ENCODE measurements at regions not wholly inside any gene's neighbourhood (a gene's known extent, or its start where the extent isn't known, plus 50 kb on each side); places are given as distances from the start of the nearest gene placed in this dataset.

- Histone ChIP-seq H3K4me3 (replicated peaks in 1 of 3; ENCODE audit: insufficient read depth in 1 of 3, low read depth in 2 of 3, low read length in 3 of 3) (no peak overlapping the region), H3K4me2 (ENCODE audit: low read depth, low read length) (no peak overlapping the region), H3K36me3 (replicated peaks in 1 of 2; ENCODE audit: control insufficient read depth in 1 of 2, insufficient read depth in 2 of 2, low read length in 2 of 2) (no peaks in the 10 kb centered on the region), H3K79me2 (ENCODE audit: insufficient read depth, low read length) (no peaks in the 10 kb centered on the region), H4K20me1 (ENCODE audit: insufficient read depth, low read length) (no peaks in the 10 kb centered on the region), H3K27me3 (ENCODE audit: control insufficient read depth in 1 of 2, insufficient read depth in 2 of 2, low read length in 2 of 2) (no peaks in the 10 kb centered on the region), H3K9me3 (ENCODE audit: low read length) (no peaks in the 10 kb centered on the region), H3K27ac (ENCODE audit: extremely low read length, insufficient read depth, low read length) (no peak overlapping the region), H3K9ac (ENCODE audit: insufficient read depth, low read depth, low read length) (no peak overlapping the region), H3K4me1 (ENCODE audit: insufficient read depth, low read length) (no peaks in the 10 kb centered on the region), H2AFZ (ENCODE audit: low read length) (no peak overlapping the region)
- POLR2A ChIA-PET = no interaction called here
- FAIRE-seq (no peak), DNase-seq (ENCODE audit: low spot score) (no peak), ATAC-seq (no peak)
- 18% methylated on average over 5 of the region's 5 CpGs for WGBS (ENCODE audit: low lambda C conversion rate)
- TF ChIP-seq GLMP (CRISPR knock-in tag; IDR thresholded peaks at IDR 0.05; ENCODE audit: borderline replicate concordance) (0 out of 2 replicates have a peak, but pooled peaks have one; percentile 46), RNF219 (CRISPR knock-in tag; IDR thresholded peaks at IDR 0.05) (no peak)
- CTCF ChIA-PET (ENCODE audit: low intra/inter-chr PET ratio, low total read pairs) = no interaction called here
- no TSS peak for BruUV-seq (replicated peaks)
- intact Hi-C loops (cut with micrococcal nuclease; ENCODE audit: unreplicated experiment) = no loop called here
- in situ Hi-C loops (cut with HindIII; ENCODE audit: extremely low pct_ligation_motif_present, low pct_unique_long_range_greater_than_20kb) = no loop called here
These were observed 265.7 kb upstream of the CLEC14A start for GRCh38 chr14:38521591-38521990.

DNA sequence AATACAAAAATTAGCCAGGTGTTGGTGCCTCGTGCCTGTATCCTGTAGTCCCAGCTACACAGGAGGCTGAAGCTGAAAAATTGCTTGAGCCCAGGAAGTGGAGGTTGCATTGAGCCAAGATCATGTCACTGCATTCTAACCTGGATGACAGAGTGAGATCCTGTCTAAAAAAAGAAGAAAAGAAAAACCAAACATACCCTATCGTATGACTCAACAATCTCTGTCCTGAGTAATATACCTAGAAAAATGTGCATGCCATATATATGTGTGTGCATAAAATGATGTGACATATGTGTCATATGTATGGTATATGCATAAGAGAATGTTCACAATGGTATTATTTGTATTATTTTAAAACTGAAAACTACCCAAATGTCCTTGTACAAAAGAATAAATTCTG lies 261.5 kb upstream of the CLEC14A start:
- no peaks in the 10 kb centered on the region for H3K27me3 ChIP-seq (ENCODE audit: control insufficient read depth in 1 of 2, insufficient read depth in 2 of 2, low read length in 2 of 2)
- no peak overlapping the region for H3K4me2 ChIP-seq (ENCODE audit: low read depth, low read length)
- in situ Hi-C loops (cut with HindIII; ENCODE audit: extremely low pct_ligation_motif_present, low pct_unique_long_range_greater_than_20kb) = no loop called here
- no peak for ATAC-seq
- H3K9ac ChIP-seq (ENCODE audit: insufficient read depth, low read depth, low read length) = no peak overlapping the region
- intact Hi-C loops (cut with micrococcal nuclease; ENCODE audit: unreplicated experiment) = no loop called here
- no peak for DNase-seq (ENCODE audit: low spot score)
- no peak overlapping the region for H2AFZ ChIP-seq (ENCODE audit: low read length)
- no peak overlapping the region for H3K4me3 ChIP-seq (replicated peaks in 1 of 3; ENCODE audit: insufficient read depth in 1 of 3, low read depth in 2 of 3, low read length in 3 of 3)
- no peak for FAIRE-seq
- BruUV-seq (replicated peaks) = no TSS peak
- no peaks in the 10 kb centered on the region for H3K4me1 ChIP-seq (ENCODE audit: insufficient read depth, low read length)
- H4K20me1 ChIP-seq (ENCODE audit: insufficient read depth, low read length) = no peaks in the 10 kb centered on the region
- peak; percentile 20; the same call in 1 of the 2 replicates for TF ChIP-seq CREB1 (IDR thresholded peaks at IDR 0.05)
- no peak for TF ChIP-seq CREB1 (CRISPR knock-in tag; IDR thresholded peaks at IDR 0.05)
- TF ChIP-seq RCOR2 (CRISPR knock-in tag; IDR thresholded peaks at IDR 0.05) = no peak
- 18% methylated on average over 2 of the region's 2 CpGs for WGBS (ENCODE audit: low lambda C conversion rate)
- CTCF ChIA-PET (ENCODE audit: low intra/inter-chr PET ratio, low total read pairs) = no interaction called here
- POLR2A ChIA-PET = no interaction called here
- H3K9me3 ChIP-seq (ENCODE audit: low read length) = 0 out of 2 replicates have a peak, but pooled peaks cover 4% of the 10 kb centered on the region
- no peaks in the 10 kb centered on the region for H3K79me2 ChIP-seq (ENCODE audit: insufficient read depth, low read length)
- no peak overlapping the region for H3K27ac ChIP-seq (ENCODE audit: extremely low read length, insufficient read depth, low read length)
- no peaks in the 10 kb centered on the region for H3K36me3 ChIP-seq (replicated peaks in 1 of 2; ENCODE audit: control insufficient read depth in 1 of 2, insufficient read depth in 2 of 2, low read length in 2 of 2)

Data from HepG2 (cell line).